GM12873 (cell line): ENCODE measurements at regions not wholly inside any gene's neighbourhood (a gene's known extent, or its start where the extent isn't known, plus 50 kb on each side); places are given as distances from the start of the nearest gene placed in this dataset.

Experiments used
- CTCF ChIP-seq: IDR thresholded peaks from 2 replicates; pipeline ENCODE4 v1.5.1; 2012; ENCODE audit warnings: low read depth, mild to moderate bottlenecking, moderate library complexity, low read length, control low read depth; ENCODE audit not compliant: insufficient read depth; ENCODE audit errors: missing control alignments

- TF ChIP-seq CTCF = no peak
These were observed 250.3 kb downstream of the TTLL2 start for GRCh38 chr6:167575158-167575696.

DNA sequence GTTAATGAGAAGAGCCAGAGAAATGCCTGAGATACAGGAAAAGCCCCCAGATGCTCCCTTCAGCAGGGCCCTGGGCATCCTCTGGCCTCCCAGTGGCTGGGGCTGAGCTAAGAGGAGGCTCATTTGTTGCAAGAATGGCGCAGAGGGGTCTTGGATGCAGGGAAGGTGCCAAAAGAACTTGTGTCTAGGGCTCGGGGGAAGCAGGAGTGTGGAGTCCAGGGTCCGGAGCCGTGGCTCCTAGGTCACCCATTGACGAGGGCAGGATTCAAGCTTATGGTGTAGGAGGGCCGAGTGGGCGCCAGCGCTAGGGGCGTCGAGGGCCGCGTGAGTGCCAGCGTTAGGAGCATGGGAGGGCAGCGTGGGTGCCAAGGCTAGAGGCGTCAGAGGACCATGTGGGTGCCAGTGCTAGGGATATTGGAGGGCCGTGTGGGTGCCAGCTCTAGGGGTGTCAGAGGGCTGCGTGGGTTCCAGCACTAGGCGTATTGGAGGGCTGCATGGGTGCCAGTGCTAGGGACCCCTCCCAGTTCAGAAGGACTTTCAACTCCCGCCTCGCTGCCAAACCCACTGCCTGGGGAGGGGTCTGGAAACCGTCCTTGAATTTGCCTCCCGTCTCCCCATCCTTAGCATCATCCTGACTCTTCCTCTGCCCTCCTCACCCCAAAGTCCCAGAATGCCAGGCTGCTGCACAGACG, 250.5 kb upstream of the AFDN start:
- TF ChIP-seq CTCF = no peak

DNA sequence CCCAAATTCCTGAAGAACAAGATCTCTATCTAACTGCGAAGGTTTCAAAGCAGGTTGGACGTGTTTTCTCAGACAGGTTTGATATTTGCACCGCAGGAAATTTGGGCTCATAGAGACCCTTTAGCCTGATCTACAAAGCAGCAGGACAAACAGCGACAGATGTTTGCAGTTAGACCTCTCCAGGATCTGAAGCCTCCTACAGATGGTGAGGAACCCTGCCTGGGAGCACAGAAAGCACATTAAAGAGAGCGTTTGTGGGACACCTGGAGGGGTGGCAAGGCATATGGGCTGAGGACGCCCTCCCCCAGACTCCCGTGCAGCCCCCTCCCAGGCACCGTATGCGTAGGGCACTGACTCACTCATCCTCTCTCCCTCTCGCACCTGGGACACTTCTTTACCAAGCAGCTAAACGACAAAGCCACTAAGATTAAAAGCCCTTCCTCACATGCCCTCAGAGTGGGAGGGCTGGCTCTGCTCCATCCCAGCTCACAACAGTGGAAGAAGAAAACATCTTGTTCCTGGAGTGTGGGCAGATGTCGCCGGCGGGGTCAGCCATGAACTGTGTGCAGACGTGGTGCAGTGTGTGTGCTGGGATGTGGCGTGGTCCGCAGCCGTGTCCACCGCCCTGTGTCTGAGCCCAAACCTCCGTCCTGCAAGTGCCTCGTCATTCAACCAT, 249.7 kb upstream of the AFDN start:
- no peak for TF ChIP-seq CTCF

DNA sequence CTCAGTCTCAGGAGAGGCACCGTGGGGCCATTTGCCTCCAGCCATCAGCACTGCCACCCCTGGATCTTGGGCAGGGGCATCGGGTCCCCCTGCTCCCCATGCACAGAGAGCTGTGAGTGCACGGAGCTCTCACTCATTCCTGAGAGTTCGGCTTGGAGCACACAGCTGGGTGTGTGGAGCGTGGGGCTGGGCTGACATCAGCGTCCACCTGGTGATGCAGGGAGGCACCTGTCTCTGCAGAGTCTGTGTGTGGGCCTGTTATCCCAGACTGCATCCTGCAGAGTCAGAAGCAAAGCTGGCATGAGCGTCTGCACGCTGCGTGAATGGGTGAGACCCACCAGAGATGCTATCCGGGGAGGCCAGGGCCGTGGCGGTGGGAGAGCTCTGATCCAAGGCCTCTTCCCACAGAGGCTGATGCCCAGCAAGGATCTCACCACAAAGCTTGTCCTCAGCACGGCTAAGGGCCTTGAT, 248.8 kb upstream of the AFDN start:
- TF ChIP-seq CTCF = no peak

DNA sequence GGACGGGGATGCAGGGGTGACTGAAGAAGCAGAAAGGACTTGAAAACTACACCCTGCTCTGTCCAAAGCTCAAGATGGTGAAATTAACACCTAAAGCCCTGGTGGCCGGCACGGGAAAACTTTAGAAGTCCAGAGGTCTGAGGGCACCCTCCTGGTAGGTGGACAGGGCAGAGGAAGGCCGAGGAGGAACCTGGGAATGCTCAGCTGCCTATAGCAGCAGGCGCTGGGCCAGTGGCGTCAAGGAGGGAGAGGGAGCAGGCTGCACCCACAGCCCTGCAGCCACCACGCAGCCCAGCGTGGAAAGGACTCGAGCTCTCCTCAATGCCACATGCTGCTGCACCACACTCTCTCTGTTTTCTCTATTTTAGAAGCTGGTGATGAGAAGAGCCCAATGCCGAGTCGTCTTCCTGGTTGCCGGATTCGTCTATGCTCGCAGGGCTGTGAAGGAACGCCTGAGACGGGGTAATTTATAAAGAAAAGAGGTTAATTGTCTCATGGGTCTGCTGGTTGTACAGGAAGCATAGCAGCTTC, 248.3 kb upstream of the AFDN start:
- no peak for TF ChIP-seq CTCF

DNA sequence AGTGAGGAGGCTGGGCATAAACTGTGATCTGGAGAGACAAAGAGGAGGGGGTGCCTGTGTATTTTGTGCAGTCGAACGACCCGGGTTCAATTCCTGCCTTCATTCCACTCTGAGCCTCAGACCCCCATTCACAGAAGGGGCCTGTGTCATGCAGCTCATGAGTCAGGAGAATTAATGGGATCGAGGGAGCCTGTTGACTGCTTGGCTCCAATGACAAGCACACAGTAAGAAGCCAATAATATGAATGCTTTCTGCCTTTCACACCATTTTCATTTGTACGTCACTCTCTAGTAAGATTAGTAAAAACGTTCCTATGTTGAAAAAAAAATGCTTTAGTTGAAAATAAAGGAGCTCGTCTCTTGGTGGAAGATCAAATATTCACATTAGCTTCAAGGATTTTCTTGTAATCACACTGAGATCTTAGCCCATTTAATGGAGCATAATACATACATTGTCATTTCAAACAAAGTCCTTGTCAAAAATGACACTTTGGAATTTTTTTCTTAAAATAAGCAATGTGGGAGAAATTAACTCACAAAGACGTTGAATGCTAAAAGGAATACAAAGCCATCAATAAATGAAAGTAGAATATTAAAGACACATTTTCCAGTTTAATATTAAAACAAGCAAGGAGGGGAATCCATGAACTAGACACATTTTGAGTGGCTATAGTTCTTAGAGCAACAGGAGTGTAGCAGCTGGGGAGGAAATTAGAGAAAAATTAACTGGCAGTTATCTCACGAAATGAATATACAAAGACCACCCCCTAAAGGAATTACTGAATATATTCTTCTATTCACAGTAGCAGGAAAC, 246.7 kb upstream of the AFDN start:
- TF ChIP-seq CTCF = no peak

- no peak for TF ChIP-seq CTCF
These were observed 246.1 kb upstream of the AFDN start for GRCh38 chr6:167580619-167580911.
